ENCODE measurements at regions not wholly inside any gene's neighbourhood (a gene's known extent, or its start where the extent isn't known, plus 50 kb on each side); places are given as distances from the start of the nearest gene placed in this dataset.

GRCh38 chr7:110326966-110327365 lies 764.0 kb upstream of the LRRN3 start:
- no peak for DNase-seq

GRCh38 chr7:110336423-110336822 lies 754.5 kb upstream of the LRRN3 start:
- DNase-seq: no peak

- DNase-seq: no peak
These were observed 753.3 kb upstream of the LRRN3 start for GRCh38 chr7:110337646-110338045.

- no peak for DNase-seq
These were observed 743.8 kb upstream of the LRRN3 start for GRCh38 chr7:110347081-110347480.

- DNase-seq: peak; percentile 57
These were observed 734.5 kb upstream of the LRRN3 start for GRCh38 chr7:110356438-110356837.

GRCh38 chr7:110358028-110358427 lies 732.9 kb upstream of the LRRN3 start:
- DNase-seq: no peak

- no peak for DNase-seq
These were observed 719.2 kb upstream of the LRRN3 start for GRCh38 chr7:110371709-110372108.

GRCh38 chr7:110372685-110373084 lies 718.2 kb upstream of the LRRN3 start:
- no peak for DNase-seq

GRCh38 chr7:110373416-110373815 lies 717.5 kb upstream of the LRRN3 start:
- no peak for DNase-seq

- DNase-seq: no peak
These were observed 717.1 kb upstream of the LRRN3 start for GRCh38 chr7:110373859-110374258.

- no peak for DNase-seq
These were observed 715.9 kb upstream of the LRRN3 start for GRCh38 chr7:110375068-110375467.

GRCh38 chr7:110382736-110383135 lies 708.2 kb upstream of the LRRN3 start:
- DNase-seq: no peak

GRCh38 chr7:110386006-110386405 lies 704.9 kb upstream of the LRRN3 start:
- DNase-seq: no peak

- no peak for DNase-seq
These were observed 704.0 kb upstream of the LRRN3 start for GRCh38 chr7:110386913-110387312.

GRCh38 chr7:110387689-110388088 lies 703.2 kb upstream of the LRRN3 start:
- no peak for DNase-seq

- no peak for DNase-seq
These were observed 702.5 kb upstream of the LRRN3 start for GRCh38 chr7:110388457-110388856.

- DNase-seq: no peak
These were observed 694.9 kb upstream of the LRRN3 start for GRCh38 chr7:110396021-110396420.

- DNase-seq: no peak
These were observed 692.8 kb upstream of the LRRN3 start for GRCh38 chr7:110397927-110398660.

GRCh38 chr7:110399421-110399820 lies 691.5 kb upstream of the LRRN3 start:
- DNase-seq: no peak

GRCh38 chr7:110400411-110400810 lies 690.5 kb upstream of the LRRN3 start:
- DNase-seq: no peak

- DNase-seq: no peak
These were observed 683.7 kb upstream of the LRRN3 start for GRCh38 chr7:110407242-110407641.

GRCh38 chr7:110407706-110408105 lies 683.2 kb upstream of the LRRN3 start:
- no peak for DNase-seq

GRCh38 chr7:110412614-110413013 lies 678.3 kb upstream of the LRRN3 start:
- DNase-seq: no peak

- no peak for DNase-seq
These were observed 677.9 kb upstream of the LRRN3 start for GRCh38 chr7:110413038-110413437.

GRCh38 chr7:110417611-110418010 lies 673.3 kb upstream of the LRRN3 start:
- no peak for DNase-seq

Data from activated effector memory CD4-positive, alpha-beta T cell treated with anti-CD3 and anti-CD28 coated beads, Interleukin-2, amount 50 U/mL, for 16 hours (primary cell).